Right atrium auricular region (tissue), 2 donors: ENCODE measurements at regions not wholly inside any gene's neighbourhood (a gene's known extent, or its start where the extent isn't known, plus 50 kb on each side); places are given as distances from the start of the nearest gene placed in this dataset.

ENCODE experiments used
- DNase-seq: peaks from one replicate; pipeline ENCODE4 v3.0.0-alpha.2; 2019; ENCODE audit warnings: low spot score
- H3K27ac ChIP-seq, 2 donors: fragments of 200-600 bp; sonication (generic); 1 replicate in 1 of 2; 2 replicates in 1 of 2; pipeline ENCODE4 v1.5.1; 2016 to 2019
- H3K27me3 ChIP-seq, 2 donors: fragments of 200-600 bp; sonication (generic); one replicate each; pipeline versions ENCODE4 v1.5.1 to v1.6.0; 2017 to 2019
- H3K36me3 ChIP-seq: fragments of 200-600 bp; sonication (generic); one replicate; pipeline ENCODE4 v1.5.1; 2016
- H3K4me1 ChIP-seq, 2 donors: fragments of 200-600 bp; sonication (generic); one replicate each; pipeline versions ENCODE4 v1.5.1 to v1.6.0; 2017 to 2019
- H3K4me3 ChIP-seq, 2 donors: fragments of 200-600 bp; sonication (generic); 1 replicate in 1 of 2; 2 replicates in 1 of 2; pipeline ENCODE4 v1.5.1; 2017 to 2019; ENCODE audit warnings: mild to moderate bottlenecking in 1 of 2, moderate library complexity in 1 of 2
- H3K9me3 ChIP-seq, 2 donors: fragments of 200-600 bp; sonication (generic); one replicate each; pipeline ENCODE4 v1.5.1; 2019
- CTCF ChIP-seq, 2 donors: fragments of 200-600 bp; sonication (generic); IDR thresholded peaks; one replicate each; pipeline ENCODE4 v1.5.1; 2019; ENCODE audit warnings: antibody characterized with exemption in 2 of 2

GRCh38 chr12:127070515-127071157, 1196.3 kb upstream of the TMEM132C start:
- no peak for TF ChIP-seq CTCF (IDR thresholded peaks at IDR 0.05)
- Histone ChIP-seq H3K4me3 (no peak overlapping the region), H3K4me1 (no peaks in the 10 kb centered on the region), H3K27ac (no peak overlapping the region), H3K36me3 (no peaks in the 10 kb centered on the region), H3K27me3 (no peaks in the 10 kb centered on the region), H3K9me3 (no peaks in the 10 kb centered on the region)
- no peak for DNase-seq

- Histone ChIP-seq H3K36me3 (no peaks in the 10 kb centered on the region), H3K4me3 (no peak overlapping the region), H3K27ac (no peak overlapping the region), H3K4me1 (no peaks in the 10 kb centered on the region), H3K9me3 (no peaks in the 10 kb centered on the region), H3K27me3 (no peaks in the 10 kb centered on the region)
- no peak for TF ChIP-seq CTCF (IDR thresholded peaks at IDR 0.05)
- DNase-seq: no peak
Measured at GRCh38 chr12:127074161-127074560, 1192.8 kb upstream of the TMEM132C start.

- no peaks in the 10 kb centered on the region for H3K4me1 ChIP-seq
- DNase-seq: no peak
- no peaks in the 10 kb centered on the region for H3K36me3 ChIP-seq
- TF ChIP-seq CTCF (IDR thresholded peaks at IDR 0.05): no peak
- H3K27me3 ChIP-seq: no peaks in the 10 kb centered on the region
- H3K4me3 ChIP-seq: no peak overlapping the region
- no peaks in the 10 kb centered on the region for H3K9me3 ChIP-seq
- H3K27ac ChIP-seq: no peak overlapping the region
Measured at GRCh38 chr12:127075981-127076380, 1191.0 kb upstream of the TMEM132C start.

- Histone ChIP-seq H3K9me3 (no peaks in the 10 kb centered on the region), H3K4me1 (peaks cover 0 to 1% of the 10 kb centered on the region in 2 donors), H3K27ac (no peak overlapping the region), H3K36me3 (no peaks in the 10 kb centered on the region), H3K27me3 (no peaks in the 10 kb centered on the region), H3K4me3 (no peak overlapping the region)
- no peak for TF ChIP-seq CTCF (IDR thresholded peaks at IDR 0.05)
- DNase-seq: no peak
Measured at GRCh38 chr12:127077262-127078045, 1189.5 kb upstream of the TMEM132C start.

- DNase-seq: no peak
- no peaks in the 10 kb centered on the region for H3K9me3 ChIP-seq
- H3K36me3 ChIP-seq: no peaks in the 10 kb centered on the region
- H3K27me3 ChIP-seq: no peaks in the 10 kb centered on the region
- TF ChIP-seq CTCF (IDR thresholded peaks at IDR 0.05): no peak
- H3K27ac ChIP-seq: no peak overlapping the region
- peaks cover 0 to 10% of the 10 kb centered on the region in 2 donors for H3K4me1 ChIP-seq
- no peak overlapping the region for H3K4me3 ChIP-seq
Measured at GRCh38 chr12:127078577-127079350, 1188.2 kb upstream of the TMEM132C start.
